Loucy (cell line): ENCODE measurements at regions not wholly inside any gene's neighbourhood (a gene's known extent, or its start where the extent isn't known, plus 50 kb on each side); places are given as distances from the start of the nearest gene placed in this dataset.

Source experiments
- CTCF ChIP-seq: fragments of 200-600 bp; sonication (generic); conservative IDR thresholded peaks from 2 replicates; pipeline ENCODE4 v1.5.1; 2014; ENCODE audit warnings: mild to moderate bottlenecking, antibody characterized with exemption, low read length
- EZH2phosphoT487 ChIP-seq: fragments of 200-600 bp; IDR thresholded peaks from 2 replicates; pipeline ENCODE4 v1.6.1; 2018; ENCODE audit warnings: antibody characterized with exemption, mild to moderate bottlenecking, moderate library complexity, borderline replicate concordance

GRCh38 chr10:3895045-3895631 is 110.1 kb upstream of the KLF6 start:
- TF ChIP-seq CTCF = no peak
- no peak for TF ChIP-seq EZH2phosphoT487
